Tibial nerve (tissue), 4 donors: ENCODE measurements at regions not wholly inside any gene's neighbourhood (a gene's known extent, or its start where the extent isn't known, plus 50 kb on each side); places are given as distances from the start of the nearest gene placed in this dataset.

Experiments used
- DNase-seq, 2 donors: peaks; one replicate each; pipeline ENCODE4 v3.0.0-alpha.2; 2019; ENCODE audit warnings: low spot score in 2 of 2
- H3K27ac ChIP-seq, 4 donors: fragments of 200-600 bp; sonication (generic) in 3 of 4; one replicate each; pipeline ENCODE4 v1.5.1; 2017 to 2019; ENCODE audit warnings: mild to moderate bottlenecking in 1 of 4
- H3K27me3 ChIP-seq, 2 donors: fragments of 200-600 bp; sonication (generic) in 1 of 2; one replicate each; pipeline versions ENCODE4 v1.5.1 to v1.6.0; 2017 to 2019
- H3K36me3 ChIP-seq, 3 donors: fragments of 200-600 bp; sonication (generic); one replicate each; pipeline ENCODE4 v1.5.1; 2018 to 2019
- H3K4me1 ChIP-seq, 4 donors: fragments of 200-600 bp; sonication (generic) in 3 of 4; one replicate each; pipeline ENCODE4 v1.5.1; 2017 to 2019
- H3K4me3 ChIP-seq, 4 donors: fragments of 200-600 bp; sonication (generic) in 3 of 4; one replicate each; pipeline ENCODE4 v1.5.1; 2017 to 2019; ENCODE audit warnings: mild to moderate bottlenecking in 1 of 4, moderate library complexity in 1 of 4
- H3K9me3 ChIP-seq, 4 donors: fragments of 200-600 bp; sonication (generic) in 3 of 4; one replicate each; pipeline ENCODE4 v1.5.1; 2017 to 2019
- CTCF ChIP-seq, 5 experiments: fragments of 200-600 bp in 3 of 5; fragments of 450-650 bp in 2 of 5; sonication (generic) in 3 of 5; IDR thresholded peaks; one replicate each; pipeline ENCODE4 v1.5.1; 2016 to 2019; ENCODE audit warnings: antibody characterized with exemption in 5 of 5, mild to moderate bottlenecking in 3 of 5, moderate library complexity in 2 of 5
- EP300 ChIP-seq, 2 donors: sonication (generic); formaldehyde crosslinking; IDR thresholded peaks; one replicate each; pipeline ENCODE4 v1.6.1; 2017; ENCODE audit warnings: antibody characterized with exemption in 2 of 2, mild to moderate bottlenecking in 1 of 2
- POLR2A ChIP-seq, 2 donors: fragments of 450-650 bp; IDR thresholded peaks; one replicate each; pipeline ENCODE4 v1.6.1; 2017; ENCODE audit warnings: antibody characterized with exemption in 2 of 2, mild to moderate bottlenecking in 2 of 2, moderate library complexity in 2 of 2
- WGBS, 2 donors: methylation state at CpG; one replicate each; pipeline ENCODE4 v1.1.5; 2018; 5-methylcytosine and 5-hydroxymethylcytosine counted together

DNA sequence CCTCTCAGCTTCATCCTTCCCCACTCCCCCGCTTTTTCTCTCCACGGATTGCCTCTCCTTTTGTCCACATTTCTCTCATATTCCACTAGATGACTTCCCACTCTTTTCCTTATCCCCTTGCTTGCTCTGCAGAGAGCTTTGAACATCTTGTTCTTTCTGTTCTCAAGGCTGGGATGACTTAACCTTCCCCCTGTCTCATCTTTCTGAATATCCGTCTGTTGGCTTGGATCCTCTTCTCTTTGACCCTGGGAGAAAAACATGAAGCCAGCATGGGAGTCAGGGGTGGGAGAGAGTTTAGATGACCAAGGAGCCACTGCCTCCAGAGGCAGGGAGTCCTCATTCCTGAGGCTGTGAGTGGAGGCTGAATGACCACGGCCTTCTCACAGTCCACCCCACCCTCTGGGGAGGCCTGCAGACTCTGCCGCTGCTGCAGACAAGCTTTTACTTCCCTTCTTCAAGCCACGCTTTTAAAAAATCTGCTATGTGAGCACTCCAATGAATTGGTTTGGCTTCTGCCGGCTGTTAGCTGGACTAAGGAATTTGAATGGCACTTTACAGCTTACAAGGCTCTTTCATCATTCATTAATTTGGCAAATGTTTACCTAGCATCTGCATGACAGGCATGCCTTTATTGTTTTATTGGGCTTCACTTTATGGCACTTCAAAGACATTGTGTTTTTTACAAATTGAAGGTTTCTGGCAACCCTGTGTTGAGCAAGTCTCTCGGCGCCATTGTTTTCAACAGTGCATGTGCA lies 111.6 kb upstream of the SLC6A6 start:
- no peak for TF ChIP-seq POLR2A (IDR thresholded peaks at IDR 0.05)
- Histone ChIP-seq H3K4me1 (peaks cover 0 to 3% (median 0%) of the 10 kb centered on the region in 4 donors), H3K27ac (peak overlapping the region in 1 of 4 donors; percentile 8), H3K9me3 (no peaks in the 10 kb centered on the region), H3K4me3 (no peak overlapping the region), H3K36me3 (no peaks in the 10 kb centered on the region), H3K27me3 (no peaks in the 10 kb centered on the region)
- no peak for DNase-seq
- 41 to 42% methylated on average over 9 of the region's 9 CpGs for WGBS, 2 donors

- WGBS, 2 donors, result 85 to 95% methylated on average over 3 of the region's 3 CpGs
- Histone ChIP-seq H3K36me3 (no peaks in the 10 kb centered on the region), H3K27me3 (no peaks in the 10 kb centered on the region), H3K27ac (no peak overlapping the region), H3K9me3 (no peaks in the 10 kb centered on the region), H3K4me1 (peaks cover 0 to 6% (median 0%) of the 10 kb centered on the region in 4 donors), H3K4me3 (no peak overlapping the region)
- DNase-seq, result no peak
- TF ChIP-seq EP300 (IDR thresholded peaks at IDR 0.05) (no peak), CTCF (IDR thresholded peaks at IDR 0.05) (no peak)
Observed at GRCh38 chr3:14295037-14295436, 107.4 kb upstream of the SLC6A6 start.

GRCh38 chr3:14295801-14296200 lies 106.6 kb upstream of the SLC6A6 start:
- no peak for DNase-seq

DNA sequence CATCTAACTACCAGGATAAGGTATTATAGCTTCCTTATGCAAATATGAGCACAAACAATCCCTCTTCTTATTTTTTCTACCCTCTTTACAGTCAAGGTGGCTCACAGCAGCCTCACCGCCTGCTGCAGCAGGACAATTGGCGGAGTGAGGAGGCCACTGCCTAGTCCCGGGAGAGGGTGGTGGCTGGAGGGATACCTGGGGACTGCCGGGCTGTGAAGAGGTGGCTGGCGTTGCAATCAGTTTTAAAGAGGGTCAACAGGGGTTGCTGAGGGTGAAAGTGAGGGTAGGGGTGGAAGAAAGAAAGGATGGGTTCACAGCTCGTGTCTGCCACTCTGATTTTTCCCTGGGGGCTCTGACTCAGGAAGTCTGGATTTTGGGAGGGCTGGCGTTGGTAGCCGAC lies 105.1 kb upstream of the SLC6A6 start:
- peaks cover 0 to 6% (median 0%) of the 10 kb centered on the region in 4 donors for H3K4me1 ChIP-seq
- H3K27ac ChIP-seq, result no peak overlapping the region
- H3K9me3 ChIP-seq, result no peaks in the 10 kb centered on the region
- TF ChIP-seq POLR2A (IDR thresholded peaks at IDR 0.05) (no peak), EP300 (IDR thresholded peaks at IDR 0.05) (no peak), CTCF (IDR thresholded peaks at IDR 0.05) (no peak)
- no peak overlapping the region for H3K4me3 ChIP-seq
- H3K36me3 ChIP-seq, result no peaks in the 10 kb centered on the region
- WGBS, 2 donors, result 48 to 56% methylated on average over 8 of the region's 8 CpGs
- no peak for DNase-seq
- no peaks in the 10 kb centered on the region for H3K27me3 ChIP-seq

More at GRCh38 chr3:14295801-14296200, 106.6 kb upstream of the SLC6A6 start:
- Histone ChIP-seq H3K36me3 (no peaks in the 10 kb centered on the region), H3K9me3 (no peaks in the 10 kb centered on the region), H3K4me3 (no peak overlapping the region), H3K27me3 (no peaks in the 10 kb centered on the region), H3K27ac (no peak overlapping the region), H3K4me1 (peaks cover 0 to 6% (median 0%) of the 10 kb centered on the region in 4 donors)
- TF ChIP-seq CTCF (IDR thresholded peaks at IDR 0.05) (no peak), EP300 (IDR thresholded peaks at IDR 0.05) (no peak), POLR2A (IDR thresholded peaks at IDR 0.05) (no peak)
- WGBS, 2 donors, result 90 to 91% methylated on average over 5 of the region's 5 CpGs

DNA sequence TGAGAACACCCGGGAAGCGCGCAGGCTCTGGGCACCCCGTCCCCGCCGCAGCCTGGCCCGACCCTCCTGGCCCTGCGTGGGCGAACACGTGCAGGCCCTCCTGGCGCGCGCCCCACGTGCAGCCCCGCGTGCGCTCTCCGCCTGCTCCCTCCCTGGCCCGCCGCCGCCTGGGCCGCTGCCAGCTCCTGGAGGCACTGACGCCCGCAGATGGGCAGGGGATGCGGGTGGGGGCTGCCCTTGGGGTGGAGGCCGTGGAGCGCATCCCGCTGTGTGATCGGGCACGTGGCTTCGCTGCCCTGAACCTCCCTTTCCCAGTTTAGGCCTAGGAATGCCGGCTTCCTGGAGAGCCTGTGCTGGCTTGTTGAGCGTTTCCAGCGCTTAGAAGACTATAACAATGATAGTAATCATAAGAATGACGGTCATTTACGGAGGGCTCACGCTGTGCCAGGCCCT lies 104.6 kb upstream of the SLC6A6 start:
- Histone ChIP-seq H3K36me3 (no peaks in the 10 kb centered on the region), H3K27ac (no peak overlapping the region), H3K27me3 (no peaks in the 10 kb centered on the region), H3K4me1 (peaks cover 0 to 6% (median 0%) of the 10 kb centered on the region in 4 donors), H3K4me3 (no peak overlapping the region), H3K9me3 (no peaks in the 10 kb centered on the region)
- TF ChIP-seq EP300 (IDR thresholded peaks at IDR 0.05), result no peak
- no peak for TF ChIP-seq POLR2A (IDR thresholded peaks at IDR 0.05)
- TF ChIP-seq CTCF (IDR thresholded peaks at IDR 0.05), result no peak
- 36 to 49% methylated on average over 12 to 27 of the region's 37 CpGs for WGBS, 2 donors
- DNase-seq, result no peak
